GM12872 (cell line): ENCODE measurements at regions not wholly inside any gene's neighbourhood (a gene's known extent, or its start where the extent isn't known, plus 50 kb on each side); places are given as distances from the start of the nearest gene placed in this dataset.

Experiments
- TF ChIP-seq, protein P1 (sequence below): IDR thresholded peaks from 3 replicates; pipeline ENCODE4 v1.5.1; 2011; ENCODE audit warnings: low read depth, mild to moderate bottlenecking, low read length, moderate library complexity; ENCODE audit not compliant: insufficient read depth

DNA sequence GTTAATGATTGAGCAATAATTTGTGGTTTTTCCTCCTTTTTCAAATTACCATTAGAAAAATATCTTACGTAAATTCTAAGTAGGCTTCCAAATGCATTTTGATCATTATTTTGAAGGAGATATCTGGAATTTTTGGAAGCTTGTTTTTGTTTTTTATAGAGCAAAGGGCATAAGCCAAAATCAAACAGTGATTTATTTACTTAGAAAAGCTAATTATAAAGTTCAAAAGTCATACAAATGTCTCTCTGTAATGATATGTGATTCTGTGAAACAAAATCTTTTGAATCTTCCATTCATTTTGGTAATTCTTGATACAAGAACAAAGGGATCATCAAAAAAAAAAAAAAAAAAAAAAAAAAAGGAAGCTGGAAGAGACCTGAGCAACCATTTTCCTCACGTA is 416.8 kb downstream of the ETNK1 start:
- TF ChIP-seq, protein P1, sequence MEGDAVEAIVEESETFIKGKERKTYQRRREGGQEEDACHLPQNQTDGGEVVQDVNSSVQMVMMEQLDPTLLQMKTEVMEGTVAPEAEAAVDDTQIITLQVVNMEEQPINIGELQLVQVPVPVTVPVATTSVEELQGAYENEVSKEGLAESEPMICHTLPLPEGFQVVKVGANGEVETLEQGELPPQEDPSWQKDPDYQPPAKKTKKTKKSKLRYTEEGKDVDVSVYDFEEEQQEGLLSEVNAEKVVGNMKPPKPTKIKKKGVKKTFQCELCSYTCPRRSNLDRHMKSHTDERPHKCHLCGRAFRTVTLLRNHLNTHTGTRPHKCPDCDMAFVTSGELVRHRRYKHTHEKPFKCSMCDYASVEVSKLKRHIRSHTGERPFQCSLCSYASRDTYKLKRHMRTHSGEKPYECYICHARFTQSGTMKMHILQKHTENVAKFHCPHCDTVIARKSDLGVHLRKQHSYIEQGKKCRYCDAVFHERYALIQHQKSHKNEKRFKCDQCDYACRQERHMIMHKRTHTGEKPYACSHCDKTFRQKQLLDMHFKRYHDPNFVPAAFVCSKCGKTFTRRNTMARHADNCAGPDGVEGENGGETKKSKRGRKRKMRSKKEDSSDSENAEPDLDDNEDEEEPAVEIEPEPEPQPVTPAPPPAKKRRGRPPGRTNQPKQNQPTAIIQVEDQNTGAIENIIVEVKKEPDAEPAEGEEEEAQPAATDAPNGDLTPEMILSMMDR = no peak

GRCh38 chr12:23043646-23044045 is 418.7 kb downstream of the ETNK1 start:
- TF ChIP-seq, protein P1 = no peak

GRCh38 chr12:23049180-23049579 is 424.2 kb downstream of the ETNK1 start:
- TF ChIP-seq, protein P1 = no peak

GRCh38 chr12:23055004-23055403 is 430.0 kb downstream of the ETNK1 start:
- TF ChIP-seq, protein P1 = peak; percentile 48; the same call in 2 of the 3 replicates

GRCh38 chr12:23057571-23057970 is 432.6 kb downstream of the ETNK1 start:
- TF ChIP-seq, protein P1 = no peak

- TF ChIP-seq, protein P1 = no peak
Measured at GRCh38 chr12:23060161-23060560, 435.2 kb downstream of the ETNK1 start.

DNA sequence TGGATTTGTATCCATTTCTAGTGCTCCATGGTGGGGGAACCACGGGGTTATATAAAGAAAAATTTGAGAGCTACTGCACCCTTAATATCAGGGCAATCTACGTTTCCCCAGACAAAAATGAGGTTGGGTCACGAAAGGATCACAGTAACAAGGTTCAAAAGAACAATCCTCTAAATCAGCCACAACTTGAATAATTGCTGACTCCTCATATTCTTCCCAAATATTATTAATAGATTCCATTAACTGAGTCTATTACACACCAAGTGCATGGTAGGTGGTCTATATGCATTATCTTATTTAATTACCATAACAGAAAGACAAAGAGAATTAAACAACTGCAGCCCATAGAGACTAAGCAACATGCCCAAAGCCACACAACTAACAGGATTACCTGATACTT is 438.2 kb downstream of the ETNK1 start:
- TF ChIP-seq, protein P1 = no peak

- TF ChIP-seq, protein P1 = no peak
Measured at GRCh38 chr12:23066095-23066494, 441.1 kb downstream of the ETNK1 start.
